ENCODE measurements at regions not wholly inside any gene's neighbourhood (a gene's known extent, or its start where the extent isn't known, plus 50 kb on each side); places are given as distances from the start of the nearest gene placed in this dataset.

DNA sequence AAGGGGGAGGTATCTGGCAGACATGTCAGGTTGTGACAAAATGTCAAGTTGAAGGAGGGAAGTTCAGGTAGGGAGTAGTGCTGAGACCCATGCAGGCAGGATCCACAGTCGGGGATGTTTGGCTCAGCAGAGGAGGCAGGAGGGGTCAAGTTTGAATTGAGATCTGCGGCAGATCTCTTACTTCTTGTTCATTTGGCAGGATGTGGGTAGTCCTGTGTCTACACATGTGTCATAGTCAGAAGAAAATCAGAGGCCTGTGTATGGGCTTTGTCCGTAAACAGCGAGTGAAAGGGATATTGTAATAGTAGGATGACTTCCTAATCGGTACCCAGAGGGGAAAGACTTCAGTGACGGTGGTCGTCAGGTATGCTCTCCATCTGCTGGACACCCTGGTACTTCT is 203.8 kb upstream of the MTPN start:
- DNase-seq (ENCODE audit: extremely low spot score), result no peak
- no peak for TF ChIP-seq POLR2A (IDR thresholded peaks at IDR 0.05; ENCODE audit: low read depth)
- TF ChIP-seq CTCF (IDR thresholded peaks at IDR 0.05), result no peak
- no peak for TF ChIP-seq EP300 (IDR thresholded peaks at IDR 0.05)
- no peak for TF ChIP-seq POLR2AphosphoS5 (IDR thresholded peaks at IDR 0.05)
- no peak overlapping the region for H3K27ac ChIP-seq (replicated peaks in 1 of 4)
- no peaks in the 10 kb centered on the region for H3K4me1 ChIP-seq
- no peaks in the 10 kb centered on the region for H3K27me3 ChIP-seq
- intact Hi-C loops (cut with DNase I), result no loop called here
- WGBS, result 78% methylated on average over 7 of the region's 7 CpGs
- no peak overlapping the region for H3K4me3 ChIP-seq
- no peaks in the 10 kb centered on the region for H3K9me3 ChIP-seq
- H3K36me3 ChIP-seq, result no peaks in the 10 kb centered on the region

- 77% methylated on average over 5 of the region's 5 CpGs for WGBS
- no peak for TF ChIP-seq CTCF (IDR thresholded peaks at IDR 0.05)
- no peak for TF ChIP-seq EP300 (IDR thresholded peaks at IDR 0.05)
- no peak for TF ChIP-seq POLR2AphosphoS5 (IDR thresholded peaks at IDR 0.05)
- no peak for TF ChIP-seq POLR2A (IDR thresholded peaks at IDR 0.05; ENCODE audit: low read depth)
- Histone ChIP-seq H3K27ac (replicated peaks in 1 of 4) (no peak overlapping the region), H3K4me1 (no peaks in the 10 kb centered on the region), H3K36me3 (no peaks in the 10 kb centered on the region), H3K9me3 (no peaks in the 10 kb centered on the region), H3K4me3 (no peak overlapping the region), H3K27me3 (no peaks in the 10 kb centered on the region)
- intact Hi-C loops (cut with DNase I), result no loop called here
- DNase-seq (ENCODE audit: extremely low spot score), result no peak
Observed at GRCh38 chr7:136179851-136180721, 202.9 kb upstream of the MTPN start.

- WGBS, result 90% methylated on average over 5 of the region's 5 CpGs
- DNase-seq (ENCODE audit: extremely low spot score), result no peak
- no peaks in the 10 kb centered on the region for H3K27me3 ChIP-seq
- no peaks in the 10 kb centered on the region for H3K36me3 ChIP-seq
- TF ChIP-seq POLR2A (IDR thresholded peaks at IDR 0.05; ENCODE audit: low read depth) (no peak), CTCF (IDR thresholded peaks at IDR 0.05) (no peak), EP300 (IDR thresholded peaks at IDR 0.05) (no peak), POLR2AphosphoS5 (IDR thresholded peaks at IDR 0.05) (no peak)
- no peaks in the 10 kb centered on the region for H3K9me3 ChIP-seq
- intact Hi-C loops (cut with DNase I), result no loop called here
- no peak overlapping the region for H3K4me3 ChIP-seq
- H3K4me1 ChIP-seq, result no peaks in the 10 kb centered on the region
- no peak overlapping the region for H3K27ac ChIP-seq (replicated peaks in 1 of 4)
Observed at GRCh38 chr7:136179154-136179553, 202.0 kb upstream of the MTPN start.

DNA sequence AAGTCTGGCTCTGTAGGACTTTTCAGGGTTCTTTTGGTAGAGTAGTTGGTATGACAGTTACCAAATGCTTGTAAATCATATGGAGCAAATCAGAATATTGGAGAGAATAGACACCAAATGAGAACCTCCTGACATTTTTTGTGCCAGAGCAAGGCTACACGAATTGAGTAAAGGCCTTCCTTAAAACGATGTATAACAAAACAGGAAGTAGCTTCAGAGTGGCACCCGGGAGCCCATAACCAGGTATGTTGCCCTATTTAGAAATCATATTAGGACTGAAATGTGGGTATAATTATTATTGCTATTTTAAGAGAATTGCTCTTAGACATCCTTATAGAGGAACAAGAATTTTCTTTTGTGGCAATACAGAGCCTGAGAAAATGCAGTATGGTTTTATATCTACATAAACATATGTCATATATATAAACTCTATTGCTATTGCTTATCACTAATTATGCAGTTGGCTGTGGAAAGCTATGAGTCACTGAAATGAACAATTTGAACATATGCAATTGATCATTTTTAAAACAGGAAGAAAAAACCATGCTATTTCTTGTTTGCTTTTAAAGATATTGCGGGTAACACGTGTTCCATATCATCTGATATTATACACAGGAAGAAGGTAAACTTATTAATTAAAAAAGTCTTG is 197.4 kb upstream of the MTPN start:
- no peak overlapping the region for H3K4me3 ChIP-seq
- TF ChIP-seq POLR2AphosphoS5 (IDR thresholded peaks at IDR 0.05), result no peak
- TF ChIP-seq EP300 (IDR thresholded peaks at IDR 0.05), result no peak
- no peak for TF ChIP-seq POLR2A (IDR thresholded peaks at IDR 0.05; ENCODE audit: low read depth)
- no peak for TF ChIP-seq CTCF (IDR thresholded peaks at IDR 0.05)

More for the DNA sequence above, 197.4 kb upstream of the MTPN start:
- DNase-seq (ENCODE audit: extremely low spot score), result no peak
- Histone ChIP-seq H3K27me3 (no peaks in the 10 kb centered on the region), H3K4me1 (no peaks in the 10 kb centered on the region), H3K9me3 (no peaks in the 10 kb centered on the region), H3K27ac (replicated peaks in 1 of 4) (no peak overlapping the region), H3K36me3 (no peaks in the 10 kb centered on the region)
- WGBS, result 77% methylated on average over 5 of the region's 5 CpGs
- intact Hi-C loops (cut with DNase I), result no loop called here
